BLaER1 treated with 17β-estradiol and CSF1 and Interleukin-3, amounts not matched to agents 10 nM and 100 nM (cell line): ENCODE measurements at regions not wholly inside any gene's neighbourhood (a gene's known extent, or its start where the extent isn't known, plus 50 kb on each side); places are given as distances from the start of the nearest gene placed in this dataset.
"Not testable (repeated sequence)": the region's sequence is repeated elsewhere in the genome, so short reads cannot be mapped to it uniquely, and the experiment has no call there.

Experiments used
- H3K27ac ChIP-seq, 11 experiments: shearing (Covaris generic); formaldehyde crosslinking; 2 replicates each; pipeline ENCODE4 v1.8.1; 2022
- H3K27me3 ChIP-seq, 11 experiments: shearing (Covaris generic); formaldehyde crosslinking; 2 replicates each; pipeline ENCODE4 v1.8.1; 2022
- H3K36me3 ChIP-seq, 11 experiments: shearing (Covaris generic); formaldehyde crosslinking; 2 replicates each; pipeline ENCODE4 v1.8.1; 2022
- H3K4me1 ChIP-seq, 10 experiments: shearing (Covaris generic); formaldehyde crosslinking; 2 replicates each; pipeline ENCODE4 v1.8.1; 2022
- H3K4me2 ChIP-seq, 11 experiments: shearing (Covaris generic); formaldehyde crosslinking; 2 replicates each; pipeline ENCODE4 v1.8.1; 2022
- H3K4me3 ChIP-seq, 10 experiments: shearing (Covaris generic); formaldehyde crosslinking; 2 replicates each; pipeline ENCODE4 v1.8.1; 2022
- H3K9ac ChIP-seq, 11 experiments: shearing (Covaris generic); formaldehyde crosslinking; 2 replicates each; pipeline ENCODE4 v1.8.1; 2022
- H3K9me3 ChIP-seq, 11 experiments: shearing (Covaris generic); formaldehyde crosslinking; replicated peaks in 1 of 11; 2 replicates each; pipeline ENCODE4 v1.8.1; 2022
- H4K20me1 ChIP-seq, 11 experiments: shearing (Covaris generic); formaldehyde crosslinking; 2 replicates each; pipeline ENCODE4 v1.8.1; 2022
- Cebpa-rat ChIP-seq, 11 experiments: shearing (Covaris generic); IDR thresholded peaks; 2 replicates each; pipeline ENCODE4 v1.8.1; 2022

DNA sequence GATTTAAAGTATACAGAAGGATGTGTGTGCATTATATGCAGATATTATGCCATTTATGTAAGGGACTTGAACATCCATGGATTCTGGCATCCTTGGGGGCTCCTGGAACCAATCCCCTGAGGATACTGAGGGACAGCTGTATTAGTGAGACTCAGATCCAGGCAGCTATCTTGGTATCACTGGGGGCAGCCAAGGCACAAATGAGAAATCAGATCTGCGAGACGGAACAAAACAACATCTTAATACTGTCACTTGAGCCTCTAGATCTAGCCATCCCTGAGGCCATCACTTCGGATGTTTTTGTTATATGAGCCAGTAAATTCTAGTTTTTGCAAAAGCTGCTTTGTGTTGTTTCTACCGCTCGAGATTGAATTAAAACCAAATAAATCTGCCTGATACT lies 175.1 kb upstream of the SFSWAP start:
- H3K36me3 ChIP-seq: no peaks in the 10 kb centered on the region
- no peak overlapping the region for H3K27ac ChIP-seq
- H3K27me3 ChIP-seq: peaks cover 0 to 9% (median 0%) of the 10 kb centered on the region in 11 experiments; a peak in 5 of 22 replicates
- H3K4me1 ChIP-seq: no peaks in the 10 kb centered on the region
- H3K9me3 ChIP-seq: peaks cover 0 to 4% (median 0%) of the 10 kb centered on the region in 11 experiments; a peak in 2 of 22 replicates
- no peak overlapping the region for H3K4me2 ChIP-seq
- no peak overlapping the region for H3K4me3 ChIP-seq
- no peak overlapping the region for H3K9ac ChIP-seq
- H4K20me1 ChIP-seq: no peaks in the 10 kb centered on the region
- TF ChIP-seq Cebpa-rat (IDR thresholded peaks at IDR 0.05): no peak

- Histone ChIP-seq H3K9ac (no peak overlapping the region), H3K27ac (no peak overlapping the region), H3K4me2 (no peak overlapping the region), H3K4me3 (no peak overlapping the region), H3K4me1 (no peaks in the 10 kb centered on the region), H3K36me3 (no peaks in the 10 kb centered on the region), H3K27me3 (peaks cover 0 to 9% (median 0%) of the 10 kb centered on the region in 11 experiments; a peak in 5 of 22 replicates), H3K9me3 (peaks cover 0 to 7% (median 0%) of the 10 kb centered on the region in 11 experiments; a peak in 3 of 22 replicates), H4K20me1 (no peaks in the 10 kb centered on the region)
- no peak for TF ChIP-seq Cebpa-rat (IDR thresholded peaks at IDR 0.05)
Measured at GRCh38 chr12:131536337-131536736, 174.6 kb upstream of the SFSWAP start.

DNA sequence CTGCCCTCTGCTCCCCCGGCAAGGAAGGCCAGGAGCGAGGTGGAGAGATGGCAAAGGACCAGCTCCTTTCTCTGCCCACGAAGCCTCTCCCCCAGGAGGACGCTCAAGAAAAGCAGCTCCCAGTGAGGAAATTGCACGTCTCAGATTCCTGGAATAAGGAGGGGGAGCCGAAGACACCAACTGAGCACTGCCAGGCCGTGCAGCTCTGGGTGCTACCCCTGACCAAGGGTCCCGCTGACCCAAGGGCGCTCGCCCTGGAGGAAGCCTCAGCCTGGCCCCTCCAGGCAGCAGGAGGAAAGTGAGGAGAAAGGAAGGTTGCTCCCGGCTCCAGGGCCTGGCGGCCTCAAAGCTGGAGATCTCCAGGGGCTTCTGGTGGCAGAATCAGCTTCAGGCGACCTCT lies 174.1 kb upstream of the SFSWAP start:
- Histone ChIP-seq H3K36me3 (no peaks in the 10 kb centered on the region), H3K4me3 (no peak overlapping the region), H3K4me2 (no peak overlapping the region), H4K20me1 (no peaks in the 10 kb centered on the region), H3K27me3 (peaks cover 0 to 9% (median 0%) of the 10 kb centered on the region in 11 experiments; a peak in 5 of 22 replicates), H3K9me3 (peaks cover 0 to 7% (median 0%) of the 10 kb centered on the region in 11 experiments; a peak in 3 of 22 replicates), H3K9ac (no peak overlapping the region), H3K4me1 (no peaks in the 10 kb centered on the region), H3K27ac (no peak overlapping the region)
- no peak for TF ChIP-seq Cebpa-rat (IDR thresholded peaks at IDR 0.05)

GRCh38 chr12:131537267-131537958 lies 173.5 kb upstream of the SFSWAP start:
- Histone ChIP-seq H3K4me2 (no peak overlapping the region), H3K4me3 (no peak overlapping the region), H4K20me1 (no peaks in the 10 kb centered on the region), H3K27me3 (peaks cover 0 to 9% (median 0%) of the 10 kb centered on the region in 11 experiments; a peak in 5 of 22 replicates), H3K9me3 (peaks cover 0 to 7% (median 0%) of the 10 kb centered on the region in 11 experiments; a peak in 3 of 22 replicates), H3K4me1 (no peaks in the 10 kb centered on the region), H3K27ac (no peak overlapping the region), H3K36me3 (no peaks in the 10 kb centered on the region), H3K9ac (no peak overlapping the region)
- TF ChIP-seq Cebpa-rat (IDR thresholded peaks at IDR 0.05): no peak

DNA sequence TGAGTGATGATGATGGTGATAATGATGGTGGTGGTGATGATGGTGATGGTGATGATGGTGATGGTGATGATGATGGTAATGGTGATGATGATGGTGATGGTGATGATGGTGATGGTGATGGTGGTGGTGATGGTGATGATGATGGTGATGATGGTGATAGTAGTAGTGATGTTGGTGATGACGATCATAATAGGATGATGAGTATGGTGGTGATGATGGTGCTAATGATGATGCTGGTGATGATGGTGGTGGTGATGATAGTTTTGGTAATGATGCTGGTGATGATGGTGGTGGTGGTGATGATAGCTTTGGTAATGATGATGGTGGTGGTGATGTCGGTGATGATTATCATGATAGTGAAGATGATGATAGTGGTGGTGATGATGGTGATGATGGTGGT lies 171.5 kb upstream of the SFSWAP start:
- H4K20me1 ChIP-seq: no peaks in the 10 kb centered on the region
- peaks cover 0 to 9% (median 0%) of the 10 kb centered on the region in 11 experiments; a peak in 5 of 22 replicates for H3K27me3 ChIP-seq
- TF ChIP-seq Cebpa-rat (IDR thresholded peaks at IDR 0.05): no peak
- H3K36me3 ChIP-seq: no peaks in the 10 kb centered on the region
- H3K4me3 ChIP-seq: no peak overlapping the region
- H3K9me3 ChIP-seq: peaks cover under 1 to 11% (median 3%) of the 10 kb centered on the region in 11 experiments; a peak in 12 of 22 replicates
- no peak overlapping the region for H3K9ac ChIP-seq
- H3K4me1 ChIP-seq: no peaks in the 10 kb centered on the region
- H3K4me2 ChIP-seq: no peak overlapping the region
- H3K27ac ChIP-seq: no peak overlapping the region

DNA sequence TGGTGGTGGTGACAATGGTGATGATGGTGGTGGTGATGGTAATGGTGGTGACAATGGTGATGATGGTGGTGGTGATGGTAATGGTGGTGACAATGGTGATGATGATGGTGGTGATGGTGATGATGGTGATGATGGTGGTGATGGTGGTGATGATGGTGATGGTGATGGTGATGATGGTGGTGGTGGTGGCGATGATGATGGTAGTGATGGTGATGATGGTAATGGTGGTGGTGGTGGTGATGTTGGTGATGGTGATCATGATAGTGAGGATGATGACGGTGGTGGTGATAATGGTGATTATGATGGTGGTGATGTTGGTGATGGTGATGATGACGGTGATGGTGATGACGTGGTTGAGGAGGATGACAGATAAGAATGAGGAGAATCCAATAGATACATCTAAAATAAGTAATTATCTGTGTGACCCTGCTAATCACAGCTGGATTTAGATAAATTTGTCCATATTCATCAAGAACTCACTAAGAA lies 170.7 kb upstream of the SFSWAP start:
- Histone ChIP-seq H3K4me2 (no peak overlapping the region), H4K20me1 (no peaks in the 10 kb centered on the region), H3K27ac (no peak overlapping the region), H3K36me3 (no peaks in the 10 kb centered on the region), H3K9me3 (peaks cover 8 to 19% (median 11%) of the 10 kb centered on the region in 11 experiments; a peak in 18 of 22 replicates), H3K4me3 (no peak overlapping the region), H3K27me3 (peaks cover 0 to 9% (median 0%) of the 10 kb centered on the region in 11 experiments; a peak in 5 of 22 replicates), H3K4me1 (no peaks in the 10 kb centered on the region), H3K9ac (no peak overlapping the region)
- no peak for TF ChIP-seq Cebpa-rat (IDR thresholded peaks at IDR 0.05)

GRCh38 chr12:131541512-131541911 lies 169.4 kb upstream of the SFSWAP start:
- H3K36me3 ChIP-seq, H3K4me3 ChIP-seq, H3K4me1 ChIP-seq, H3K9ac ChIP-seq, H3K4me2 ChIP-seq, H3K27me3 ChIP-seq, H4K20me1 ChIP-seq, H3K27ac ChIP-seq: not testable (repeated sequence)
- H3K9me3 ChIP-seq: peaks cover 10 to 22% (median 13%) of the 10 kb centered on the region in 11 experiments; a peak in 18 of 22 replicates

- H3K4me1 ChIP-seq: no peaks in the 10 kb centered on the region
- H3K9ac ChIP-seq: no peak overlapping the region
- no peaks in the 10 kb centered on the region for H3K36me3 ChIP-seq
- peaks cover 10 to 22% (median 13%) of the 10 kb centered on the region in 11 experiments; a peak in 18 of 22 replicates for H3K9me3 ChIP-seq
- no peaks in the 10 kb centered on the region for H4K20me1 ChIP-seq
- no peak for TF ChIP-seq Cebpa-rat (IDR thresholded peaks at IDR 0.05)
- H3K4me3 ChIP-seq: no peak overlapping the region
- H3K27me3 ChIP-seq: peaks cover 0 to 8% (median 0%) of the 10 kb centered on the region in 11 experiments; a peak in 3 of 22 replicates
- no peak overlapping the region for H3K4me2 ChIP-seq
- H3K27ac ChIP-seq: no peak overlapping the region
Measured at GRCh38 chr12:131542351-131542750, 168.5 kb upstream of the SFSWAP start.

DNA sequence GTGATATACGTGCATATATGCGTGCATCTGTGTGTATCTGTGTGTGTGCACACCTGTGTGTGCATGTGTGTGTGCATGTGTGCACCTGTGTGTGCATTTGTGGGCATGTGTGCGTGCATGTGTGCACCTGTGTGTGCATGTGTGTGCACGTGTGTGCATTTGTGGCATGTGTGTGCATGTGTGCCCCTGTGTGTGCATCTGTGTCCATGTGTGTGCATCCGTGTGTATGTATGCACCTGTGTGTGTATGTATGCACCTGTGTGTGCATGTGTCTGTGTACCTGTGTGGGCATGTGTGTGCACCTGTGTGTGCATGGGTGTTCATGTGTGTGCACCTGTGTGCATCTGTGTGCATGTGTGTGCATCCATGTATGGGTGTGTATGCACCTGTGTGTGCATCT lies 167.8 kb upstream of the SFSWAP start:
- Histone ChIP-seq H3K36me3 (no peaks in the 10 kb centered on the region), H3K27me3 (peaks cover 0 to under 1% (median 0%) of the 10 kb centered on the region in 11 experiments; a peak in 1 of 22 replicates), H3K4me3 (no peak overlapping the region), H3K4me1 (no peaks in the 10 kb centered on the region), H3K9me3 (peaks cover 10 to 22% (median 13%) of the 10 kb centered on the region in 11 experiments; a peak in 18 of 22 replicates), H3K4me2 (no peak overlapping the region), H3K9ac (no peak overlapping the region), H4K20me1 (no peaks in the 10 kb centered on the region), H3K27ac (no peak overlapping the region)
- no peak for TF ChIP-seq Cebpa-rat (IDR thresholded peaks at IDR 0.05)
